VCaP (cell line): ENCODE measurements at regions not wholly inside any gene's neighbourhood (a gene's known extent, or its start where the extent isn't known, plus 50 kb on each side); places are given as distances from the start of the nearest gene placed in this dataset.
"Not testable (repeated sequence)": the region's sequence is repeated elsewhere in the genome, so short reads cannot be mapped to it uniquely, and the experiment has no call there.

ENCODE experiments used
- H3K27ac ChIP-seq: fragments of 450-650 bp; 2 replicates; pipeline ENCODE4 v1.5.1; 2017
- TF ChIP-seq, protein P1 (sequence below): fragments of 450-650 bp; conservative IDR thresholded peaks from 2 replicates; pipeline ENCODE4 v1.5.1; 2017; ENCODE audit warnings: mild to moderate bottlenecking, moderate library complexity

DNA sequence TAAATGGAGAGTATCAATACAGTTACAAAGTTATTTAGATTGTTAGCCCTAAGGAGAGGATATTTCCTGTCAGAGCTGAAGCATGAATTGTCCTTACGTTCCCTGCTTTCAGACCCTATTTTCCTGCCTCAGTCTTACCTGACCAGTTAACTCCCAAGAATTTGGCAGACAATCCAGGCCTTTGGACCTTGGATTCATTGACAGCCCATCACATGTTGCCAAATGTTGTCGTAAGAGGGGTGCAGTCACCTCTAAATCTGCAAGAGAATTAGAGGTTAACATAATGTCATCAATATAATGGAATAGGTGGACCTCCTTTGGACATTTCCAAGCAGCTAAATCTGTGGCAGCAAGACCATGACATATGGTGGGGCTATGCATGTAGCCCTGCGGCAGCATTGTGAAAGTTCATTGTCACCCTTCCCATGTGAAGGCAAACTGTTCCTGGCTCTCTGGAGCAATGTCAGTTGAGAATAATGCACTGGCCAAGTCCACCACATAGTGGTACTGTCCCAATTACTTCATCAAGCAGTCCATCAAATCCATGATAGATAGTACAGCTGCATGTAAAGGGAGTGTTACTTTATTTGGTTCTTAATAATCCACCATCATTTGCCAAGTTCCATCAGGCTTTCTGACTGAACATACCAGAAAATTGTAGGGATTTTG lies 1137.0 kb upstream of the POU3F4 start:
- no peak overlapping the region for H3K27ac ChIP-seq
- TF ChIP-seq, protein P1, sequence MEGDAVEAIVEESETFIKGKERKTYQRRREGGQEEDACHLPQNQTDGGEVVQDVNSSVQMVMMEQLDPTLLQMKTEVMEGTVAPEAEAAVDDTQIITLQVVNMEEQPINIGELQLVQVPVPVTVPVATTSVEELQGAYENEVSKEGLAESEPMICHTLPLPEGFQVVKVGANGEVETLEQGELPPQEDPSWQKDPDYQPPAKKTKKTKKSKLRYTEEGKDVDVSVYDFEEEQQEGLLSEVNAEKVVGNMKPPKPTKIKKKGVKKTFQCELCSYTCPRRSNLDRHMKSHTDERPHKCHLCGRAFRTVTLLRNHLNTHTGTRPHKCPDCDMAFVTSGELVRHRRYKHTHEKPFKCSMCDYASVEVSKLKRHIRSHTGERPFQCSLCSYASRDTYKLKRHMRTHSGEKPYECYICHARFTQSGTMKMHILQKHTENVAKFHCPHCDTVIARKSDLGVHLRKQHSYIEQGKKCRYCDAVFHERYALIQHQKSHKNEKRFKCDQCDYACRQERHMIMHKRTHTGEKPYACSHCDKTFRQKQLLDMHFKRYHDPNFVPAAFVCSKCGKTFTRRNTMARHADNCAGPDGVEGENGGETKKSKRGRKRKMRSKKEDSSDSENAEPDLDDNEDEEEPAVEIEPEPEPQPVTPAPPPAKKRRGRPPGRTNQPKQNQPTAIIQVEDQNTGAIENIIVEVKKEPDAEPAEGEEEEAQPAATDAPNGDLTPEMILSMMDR: no peak

- no peak overlapping the region for H3K27ac ChIP-seq
- TF ChIP-seq, protein P1: no peak
Measured at GRCh38 chrX:82384401-82384800, 1123.7 kb upstream of the POU3F4 start.

DNA sequence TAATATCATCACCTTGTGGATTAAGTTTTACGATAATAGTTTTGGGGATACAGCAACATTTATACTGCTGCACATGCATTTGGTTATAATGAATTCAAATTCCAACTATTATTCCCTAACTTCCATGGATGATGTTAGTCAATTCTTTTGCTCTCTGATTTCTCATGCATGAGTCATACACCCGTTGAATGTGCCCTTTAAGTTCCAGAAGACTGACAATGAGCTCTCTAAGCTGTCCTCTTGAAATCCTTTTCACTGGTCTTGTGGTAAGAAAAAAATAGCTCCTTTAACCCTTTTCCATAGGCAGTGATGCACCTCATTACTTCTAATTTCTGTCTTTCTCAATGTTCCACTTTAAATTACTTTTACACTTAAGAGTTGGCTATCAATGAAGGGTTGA lies 1095.2 kb upstream of the POU3F4 start:
- TF ChIP-seq, protein P1: no peak
- no peak overlapping the region for H3K27ac ChIP-seq

- TF ChIP-seq, protein P1: no peak
- no peak overlapping the region for H3K27ac ChIP-seq
Measured at GRCh38 chrX:82442281-82442680, 1065.8 kb upstream of the POU3F4 start.

DNA sequence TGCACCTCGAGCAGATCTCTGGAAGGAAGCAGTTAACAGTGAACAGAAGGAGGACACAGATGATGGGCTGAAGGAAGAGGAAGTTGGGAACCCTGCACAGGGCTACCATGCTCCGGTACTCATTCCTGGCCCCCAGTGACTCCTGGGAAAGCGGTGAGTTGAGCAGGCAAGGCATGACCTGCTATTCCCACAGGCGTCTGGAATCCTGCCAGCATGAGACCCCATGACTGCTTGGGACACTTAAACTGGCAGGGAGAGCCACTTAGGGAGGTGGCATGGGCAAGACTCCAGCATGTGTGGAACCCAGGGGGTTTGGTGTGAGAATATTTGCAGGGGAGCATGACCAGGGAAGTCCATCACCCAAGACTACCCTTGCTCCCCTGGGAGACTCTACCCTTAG lies 1056.4 kb upstream of the POU3F4 start:
- no peak overlapping the region for H3K27ac ChIP-seq
- TF ChIP-seq, protein P1: no peak

- not testable (repeated sequence) for H3K27ac ChIP-seq
Measured at GRCh38 chrX:82455852-82456251, 1052.2 kb upstream of the POU3F4 start.

DNA sequence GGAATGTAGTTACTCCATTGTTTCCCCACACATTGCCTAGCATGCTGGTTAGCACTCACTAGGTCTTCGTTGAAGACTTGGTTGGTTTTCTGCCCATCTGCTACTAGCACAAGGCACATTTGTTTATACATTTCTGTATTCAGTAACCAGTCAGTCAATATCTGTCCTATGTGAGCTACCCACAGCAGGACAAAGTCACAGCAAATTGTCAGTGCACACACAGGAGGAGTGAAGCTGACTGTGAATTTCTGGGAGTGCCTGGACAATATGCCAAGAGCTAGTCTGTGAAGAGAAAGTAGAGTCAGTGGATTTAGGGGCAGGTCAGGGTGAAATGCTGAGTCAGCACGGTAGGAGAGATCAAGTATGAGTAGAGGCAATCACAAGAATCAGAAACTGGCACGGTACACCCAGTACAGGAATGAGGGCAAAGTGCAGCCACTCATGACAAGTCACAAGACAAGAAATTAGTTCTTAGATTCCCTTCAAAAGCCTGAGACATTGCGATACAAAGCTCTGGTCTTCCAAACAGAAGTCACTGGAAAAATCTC lies 1049.8 kb upstream of the POU3F4 start:
- TF ChIP-seq, protein P1: no peak
- no peak overlapping the region for H3K27ac ChIP-seq

DNA sequence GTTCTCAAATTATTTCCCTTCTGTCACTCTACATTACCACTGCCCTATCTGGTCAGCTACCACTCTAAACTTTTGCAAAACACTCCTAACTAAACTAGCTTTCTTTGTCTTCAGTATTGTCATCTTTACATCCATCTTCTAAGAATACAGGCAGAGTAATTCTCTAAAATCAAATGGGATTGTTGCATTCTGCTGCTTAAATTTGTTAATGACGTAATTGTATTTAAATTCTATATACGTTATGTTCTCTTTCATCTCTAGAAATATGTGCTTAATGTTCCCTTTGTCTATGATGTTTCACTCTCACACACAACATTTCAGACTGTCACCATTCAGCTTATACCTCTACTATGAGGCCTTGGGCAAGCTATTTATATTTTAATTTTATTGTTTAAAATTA lies 1041.1 kb upstream of the POU3F4 start:
- TF ChIP-seq, protein P1: no peak

More for the DNA sequence above, 1041.1 kb upstream of the POU3F4 start:
- no peak overlapping the region for H3K27ac ChIP-seq
